Nephron (organoid): ENCODE measurements at regions not wholly inside any gene's neighbourhood (a gene's known extent, or its start where the extent isn't known, plus 50 kb on each side); places are given as distances from the start of the nearest gene placed in this dataset.

Source experiments
- H3K27ac Mint-ChIP-seq, 3 experiments: 2 replicates each; pipeline ENCODE4 v1.8.0; 2020; ENCODE audit warnings: mixed read lengths in 3 of 3, mild to moderate bottlenecking in 2 of 3, moderate library complexity in 1 of 3
- H3K27me3 Mint-ChIP-seq: 2 replicates; pipeline ENCODE4 v1.8.0; 2021; ENCODE audit warnings: low read depth, mild to moderate bottlenecking, moderate library complexity, mixed read lengths
- H3K36me3 Mint-ChIP-seq: 2 replicates; pipeline ENCODE4 v1.8.0; 2020; ENCODE audit warnings: low read depth, mixed read lengths
- H3K4me1 Mint-ChIP-seq: 2 replicates; pipeline ENCODE4 v1.8.0; 2020; ENCODE audit warnings: mixed read lengths
- H3K4me3 Mint-ChIP-seq, 3 experiments: 2 replicates each; pipeline ENCODE4 v1.8.0; 2020; ENCODE audit warnings: mild to moderate bottlenecking in 3 of 3, mixed read lengths in 3 of 3, moderate library complexity in 2 of 3
- H3K9me3 Mint-ChIP-seq: 2 replicates; pipeline ENCODE4 v1.8.0; 2020; ENCODE audit warnings: mixed read lengths
- CTCF ChIP-seq, 3 experiments: fragments of 200-600 bp; sonication (generic); IDR thresholded peaks; one replicate each; pipeline ENCODE4 v1.5.0; 2021; ENCODE audit warnings: antibody characterized with exemption in 3 of 3; ENCODE audit not compliant: unreplicated experiment in 3 of 3

- H3K27ac Mint-ChIP-seq, result no peak overlapping the region
- no peaks in the 10 kb centered on the region for H3K4me1 Mint-ChIP-seq
- peaks cover 20% of the 10 kb centered on the region for H3K27me3 Mint-ChIP-seq
- H3K9me3 Mint-ChIP-seq, result peaks cover 21% of the 10 kb centered on the region
- peaks cover 3% of the 10 kb centered on the region for H3K36me3 Mint-ChIP-seq
- TF ChIP-seq CTCF (IDR thresholded peaks at IDR 0.05; ENCODE audit: unreplicated experiment in 3 of 3), result no peak
- no peak overlapping the region for H3K4me3 Mint-ChIP-seq
These were observed 74.1 kb upstream of the IRX6 start for GRCh38 chr16:55249936-55250335.

GRCh38 chr16:55250701-55251100, 73.3 kb upstream of the IRX6 start:
- Mint-ChIP-seq H3K27me3 (peaks cover 17% of the 10 kb centered on the region), H3K4me3 (no peak overlapping the region), H3K9me3 (peaks cover 21% of the 10 kb centered on the region), H3K4me1 (no peaks in the 10 kb centered on the region), H3K27ac (no peak overlapping the region), H3K36me3 (peaks cover 3% of the 10 kb centered on the region)
- TF ChIP-seq CTCF (IDR thresholded peaks at IDR 0.05; ENCODE audit: unreplicated experiment in 3 of 3), result no peak

GRCh38 chr16:55251151-55251550, 72.9 kb upstream of the IRX6 start:
- peaks cover 3% of the 10 kb centered on the region for H3K36me3 Mint-ChIP-seq
- no peak for TF ChIP-seq CTCF (IDR thresholded peaks at IDR 0.05; ENCODE audit: unreplicated experiment in 3 of 3)
- peaks cover 21% of the 10 kb centered on the region for H3K9me3 Mint-ChIP-seq
- no peak overlapping the region for H3K4me3 Mint-ChIP-seq
- H3K27ac Mint-ChIP-seq, result no peak overlapping the region
- peaks cover 2% of the 10 kb centered on the region for H3K4me1 Mint-ChIP-seq
- H3K27me3 Mint-ChIP-seq, result peaks cover 21% of the 10 kb centered on the region

GRCh38 chr16:55252577-55252976, 71.4 kb upstream of the IRX6 start:
- H3K36me3 Mint-ChIP-seq, result peaks cover 3% of the 10 kb centered on the region

GRCh38 chr16:55253987-55254386, 70.0 kb upstream of the IRX6 start:
- Mint-ChIP-seq H3K36me3 (peaks cover 3% of the 10 kb centered on the region), H3K27ac (no peak overlapping the region), H3K4me1 (peaks cover 19% of the 10 kb centered on the region), H3K27me3 (peaks cover 14% of the 10 kb centered on the region), H3K9me3 (peaks cover 21% of the 10 kb centered on the region), H3K4me3 (no peak overlapping the region)
- no peak for TF ChIP-seq CTCF (IDR thresholded peaks at IDR 0.05; ENCODE audit: unreplicated experiment in 3 of 3)

More at GRCh38 chr16:55252577-55252976, 71.4 kb upstream of the IRX6 start:
- no peak overlapping the region for H3K4me3 Mint-ChIP-seq
- H3K9me3 Mint-ChIP-seq, result peaks cover 21% of the 10 kb centered on the region
- H3K27ac Mint-ChIP-seq, result no peak overlapping the region
- H3K27me3 Mint-ChIP-seq, result peaks cover 21% of the 10 kb centered on the region
- TF ChIP-seq CTCF (IDR thresholded peaks at IDR 0.05; ENCODE audit: unreplicated experiment in 3 of 3), result no peak
- H3K4me1 Mint-ChIP-seq, result peaks cover 15% of the 10 kb centered on the region

- peaks cover 19% of the 10 kb centered on the region for H3K4me1 Mint-ChIP-seq
- TF ChIP-seq CTCF (IDR thresholded peaks at IDR 0.05; ENCODE audit: unreplicated experiment in 3 of 3), result no peak
- peaks cover 3% of the 10 kb centered on the region for H3K36me3 Mint-ChIP-seq
- no peak overlapping the region for H3K4me3 Mint-ChIP-seq
- H3K9me3 Mint-ChIP-seq, result peaks cover 21% of the 10 kb centered on the region
- no peak overlapping the region for H3K27ac Mint-ChIP-seq
- H3K27me3 Mint-ChIP-seq, result peaks cover 17% of the 10 kb centered on the region
These were observed 68.2 kb upstream of the IRX6 start for GRCh38 chr16:55255733-55256282.
